ENCODE measurements at regions not wholly inside any gene's neighbourhood (a gene's known extent, or its start where the extent isn't known, plus 50 kb on each side); places are given as distances from the start of the nearest gene placed in this dataset.

DNA sequence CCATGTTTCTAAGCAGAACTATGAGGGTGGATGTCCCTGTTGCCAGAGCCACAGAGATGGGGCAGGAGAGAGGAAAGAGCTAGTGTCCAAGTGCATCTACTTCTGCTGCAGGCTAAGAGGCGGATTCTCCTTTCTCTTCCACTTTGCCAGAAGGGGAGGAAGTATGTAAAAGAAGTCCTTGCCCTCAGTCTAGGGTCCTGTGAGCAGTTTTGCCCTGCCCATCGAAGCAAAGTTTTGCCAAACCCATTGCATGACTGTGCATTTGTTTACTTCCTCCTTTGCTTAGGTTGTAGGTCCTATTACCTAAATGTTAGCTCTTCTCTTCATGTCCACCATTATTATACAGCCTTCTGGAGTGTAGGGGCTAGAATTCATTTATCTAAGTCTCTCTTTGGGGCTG lies 106.2 kb upstream of the ARMC2 start:
- TF ChIP-seq, protein P1, sequence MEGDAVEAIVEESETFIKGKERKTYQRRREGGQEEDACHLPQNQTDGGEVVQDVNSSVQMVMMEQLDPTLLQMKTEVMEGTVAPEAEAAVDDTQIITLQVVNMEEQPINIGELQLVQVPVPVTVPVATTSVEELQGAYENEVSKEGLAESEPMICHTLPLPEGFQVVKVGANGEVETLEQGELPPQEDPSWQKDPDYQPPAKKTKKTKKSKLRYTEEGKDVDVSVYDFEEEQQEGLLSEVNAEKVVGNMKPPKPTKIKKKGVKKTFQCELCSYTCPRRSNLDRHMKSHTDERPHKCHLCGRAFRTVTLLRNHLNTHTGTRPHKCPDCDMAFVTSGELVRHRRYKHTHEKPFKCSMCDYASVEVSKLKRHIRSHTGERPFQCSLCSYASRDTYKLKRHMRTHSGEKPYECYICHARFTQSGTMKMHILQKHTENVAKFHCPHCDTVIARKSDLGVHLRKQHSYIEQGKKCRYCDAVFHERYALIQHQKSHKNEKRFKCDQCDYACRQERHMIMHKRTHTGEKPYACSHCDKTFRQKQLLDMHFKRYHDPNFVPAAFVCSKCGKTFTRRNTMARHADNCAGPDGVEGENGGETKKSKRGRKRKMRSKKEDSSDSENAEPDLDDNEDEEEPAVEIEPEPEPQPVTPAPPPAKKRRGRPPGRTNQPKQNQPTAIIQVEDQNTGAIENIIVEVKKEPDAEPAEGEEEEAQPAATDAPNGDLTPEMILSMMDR (IDR thresholded peaks at IDR 0.05): no peak
- TF ChIP-seq ZFX (IDR thresholded peaks at IDR 0.05; ENCODE audit: borderline replicate concordance): no peak
